ENCODE measurements at regions not wholly inside any gene's neighbourhood (a gene's known extent, or its start where the extent isn't known, plus 50 kb on each side); places are given as distances from the start of the nearest gene placed in this dataset.
"Not testable (repeated sequence)": the region's sequence is repeated elsewhere in the genome, so short reads cannot be mapped to it uniquely, and the experiment has no call there.

DNA sequence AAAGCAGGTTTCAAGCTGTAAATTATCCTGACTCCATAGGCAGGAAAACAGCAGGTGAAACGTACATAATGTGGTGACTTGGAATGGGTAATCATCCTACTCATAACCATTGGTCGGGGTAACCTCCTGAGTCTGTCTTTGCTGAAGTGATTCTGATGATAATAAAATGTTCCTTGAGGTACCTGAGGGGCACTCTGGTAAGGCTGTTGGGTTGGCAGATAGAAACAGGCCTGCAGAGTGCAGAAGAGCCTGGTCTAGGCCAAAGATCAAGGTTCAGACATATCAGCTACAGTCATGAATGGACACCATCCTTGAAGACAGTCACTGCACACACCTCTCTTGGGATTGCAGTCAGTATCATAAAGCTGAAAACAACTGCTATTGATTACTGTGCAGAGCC, 174.7 kb upstream of the RPL34 start:
- Histone ChIP-seq H3K9me3 (ENCODE audit: low read length) (no peaks in the 10 kb centered on the region), H3K36me3 (ENCODE audit: insufficient read depth, low read length) (no peaks in the 10 kb centered on the region), H3K9me2 (ENCODE audit: insufficient read depth, low read length) (no peaks in the 10 kb centered on the region), H3K4me3 (ENCODE audit: low read depth, low read length, poor library complexity, severe bottlenecking) (no peak overlapping the region), H4K20me1 (ENCODE audit: insufficient read depth, low read length) (no peaks in the 10 kb centered on the region), H3K79me2 (ENCODE audit: insufficient read depth, low read depth, low read length) (no peaks in the 10 kb centered on the region), H3K4me1 (ENCODE audit: insufficient read depth, low read length, poor library complexity, severe bottlenecking) (no peaks in the 10 kb centered on the region), H3K27ac (ENCODE audit: low read depth, low read length, poor library complexity, severe bottlenecking) (no peak overlapping the region), H2AFZ (ENCODE audit: low read length) (no peak overlapping the region), H3K4me2 (ENCODE audit: low read length) (no peak overlapping the region)
- DNase-seq (ENCODE audit: low spot score), result no peak
- intact Hi-C loops (cut with micrococcal nuclease; ENCODE audit: unreplicated experiment), result no loop called here
- no peak for TF ChIP-seq EZH2phosphoT487 (IDR thresholded peaks at IDR 0.05; ENCODE audit: borderline replicate concordance, low read depth, low read length)
- TF ChIP-seq, protein P1, sequence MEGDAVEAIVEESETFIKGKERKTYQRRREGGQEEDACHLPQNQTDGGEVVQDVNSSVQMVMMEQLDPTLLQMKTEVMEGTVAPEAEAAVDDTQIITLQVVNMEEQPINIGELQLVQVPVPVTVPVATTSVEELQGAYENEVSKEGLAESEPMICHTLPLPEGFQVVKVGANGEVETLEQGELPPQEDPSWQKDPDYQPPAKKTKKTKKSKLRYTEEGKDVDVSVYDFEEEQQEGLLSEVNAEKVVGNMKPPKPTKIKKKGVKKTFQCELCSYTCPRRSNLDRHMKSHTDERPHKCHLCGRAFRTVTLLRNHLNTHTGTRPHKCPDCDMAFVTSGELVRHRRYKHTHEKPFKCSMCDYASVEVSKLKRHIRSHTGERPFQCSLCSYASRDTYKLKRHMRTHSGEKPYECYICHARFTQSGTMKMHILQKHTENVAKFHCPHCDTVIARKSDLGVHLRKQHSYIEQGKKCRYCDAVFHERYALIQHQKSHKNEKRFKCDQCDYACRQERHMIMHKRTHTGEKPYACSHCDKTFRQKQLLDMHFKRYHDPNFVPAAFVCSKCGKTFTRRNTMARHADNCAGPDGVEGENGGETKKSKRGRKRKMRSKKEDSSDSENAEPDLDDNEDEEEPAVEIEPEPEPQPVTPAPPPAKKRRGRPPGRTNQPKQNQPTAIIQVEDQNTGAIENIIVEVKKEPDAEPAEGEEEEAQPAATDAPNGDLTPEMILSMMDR (conservative IDR thresholded peaks at IDR 0.05; ENCODE audit: low read length), result no peak
- CTCF ChIA-PET (ENCODE audit: unreplicated experiment), result no interaction called here
- POLR2A ChIA-PET, result no interaction called here
- no TSS peak for BruUV-seq (replicated peaks)

DNA sequence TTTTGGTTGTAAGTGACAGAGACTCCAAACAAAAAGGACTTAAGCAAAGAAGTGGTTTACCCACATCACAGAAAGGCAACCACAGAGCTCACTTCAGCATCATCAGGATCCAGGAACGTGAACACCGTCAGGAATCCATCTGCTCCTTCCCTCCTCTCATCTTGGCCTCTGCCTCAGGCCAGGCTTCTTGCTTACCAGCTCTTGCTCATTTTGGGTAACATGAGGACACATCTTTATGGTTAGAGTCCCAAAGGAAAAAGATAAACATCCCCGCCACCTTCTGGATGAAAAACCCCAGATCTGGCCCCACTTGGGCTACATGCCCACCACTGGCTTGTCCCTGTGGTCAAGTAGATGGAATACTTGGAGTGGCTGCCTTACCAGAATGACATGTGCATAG, 176.8 kb upstream of the RPL34 start:
- no peak overlapping the region for H3K27ac ChIP-seq (ENCODE audit: low read depth, low read length, poor library complexity, severe bottlenecking)
- no peaks in the 10 kb centered on the region for H3K36me3 ChIP-seq (ENCODE audit: insufficient read depth, low read length)
- H2AFZ ChIP-seq (ENCODE audit: low read length), result no peak overlapping the region
- TF ChIP-seq EZH2phosphoT487 (IDR thresholded peaks at IDR 0.05; ENCODE audit: borderline replicate concordance, low read depth, low read length), result no peak
- TF ChIP-seq, protein P1 (conservative IDR thresholded peaks at IDR 0.05; ENCODE audit: low read length), result no peak
- no peaks in the 10 kb centered on the region for H3K4me1 ChIP-seq (ENCODE audit: insufficient read depth, low read length, poor library complexity, severe bottlenecking)
- H3K4me3 ChIP-seq (ENCODE audit: low read depth, low read length, poor library complexity, severe bottlenecking), result no peak overlapping the region
- H4K20me1 ChIP-seq (ENCODE audit: insufficient read depth, low read length), result no peaks in the 10 kb centered on the region
- no TSS peak for BruUV-seq (replicated peaks)
- no peak overlapping the region for H3K4me2 ChIP-seq (ENCODE audit: low read length)
- no peaks in the 10 kb centered on the region for H3K79me2 ChIP-seq (ENCODE audit: insufficient read depth, low read depth, low read length)
- ChIA-PET CTCF (ENCODE audit: unreplicated experiment) (no interaction called here), POLR2A (interaction anchor here (0.6 kb wide), 1 partner anchor 76 kb away, joined by 4 read pairs; no protein-coding TSS in a partner anchor)
- H3K9me2 ChIP-seq (ENCODE audit: insufficient read depth, low read length), result no peaks in the 10 kb centered on the region
- intact Hi-C loops (cut with micrococcal nuclease; ENCODE audit: unreplicated experiment), result no loop called here
- no peaks in the 10 kb centered on the region for H3K9me3 ChIP-seq (ENCODE audit: low read length)
- no peak for DNase-seq (ENCODE audit: low spot score)

DNA sequence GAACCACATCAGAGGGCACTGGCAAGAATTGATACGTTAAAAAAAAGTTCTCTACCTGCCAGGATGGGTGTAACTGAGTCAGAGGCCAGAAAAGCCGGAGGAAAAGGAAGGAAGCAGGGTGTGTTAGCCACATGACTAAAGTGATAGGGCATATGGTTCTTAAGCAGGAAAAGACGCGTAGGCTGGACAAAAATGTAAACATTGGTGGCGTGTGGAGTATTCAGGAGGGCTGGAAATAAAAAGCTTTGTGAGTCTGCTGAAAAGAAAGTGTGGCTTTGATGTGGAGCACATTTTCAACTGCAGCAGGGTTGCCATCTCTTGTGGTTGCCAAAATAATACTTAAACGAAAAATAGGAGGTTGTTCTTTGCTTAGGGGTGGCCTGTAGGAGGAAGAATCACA, 186.5 kb upstream of the RPL34 start:
- no peaks in the 10 kb centered on the region for H3K36me3 ChIP-seq (ENCODE audit: insufficient read depth, low read length)
- ChIA-PET CTCF (ENCODE audit: unreplicated experiment) (no interaction called here), POLR2A (no interaction called here)
- intact Hi-C loops (cut with micrococcal nuclease; ENCODE audit: unreplicated experiment), result no loop called here
- BruUV-seq (replicated peaks), result no TSS peak
- no peak overlapping the region for H2AFZ ChIP-seq (ENCODE audit: low read length)
- H3K79me2 ChIP-seq (ENCODE audit: insufficient read depth, low read depth, low read length), result no peaks in the 10 kb centered on the region
- H3K27ac ChIP-seq (ENCODE audit: low read depth, low read length, poor library complexity, severe bottlenecking), result no peak overlapping the region
- H3K9me2 ChIP-seq (ENCODE audit: insufficient read depth, low read length), result no peaks in the 10 kb centered on the region
- DNase-seq (ENCODE audit: low spot score), result no peak
- H3K4me1 ChIP-seq (ENCODE audit: insufficient read depth, low read length, poor library complexity, severe bottlenecking), result no peaks in the 10 kb centered on the region
- H3K4me3 ChIP-seq (ENCODE audit: low read depth, low read length, poor library complexity, severe bottlenecking), result no peak overlapping the region
- no peak for TF ChIP-seq EZH2phosphoT487 (IDR thresholded peaks at IDR 0.05; ENCODE audit: borderline replicate concordance, low read depth, low read length)
- TF ChIP-seq, protein P1 (conservative IDR thresholded peaks at IDR 0.05; ENCODE audit: low read length), result no peak
- H3K4me2 ChIP-seq (ENCODE audit: low read length), result no peak overlapping the region
- H3K9me3 ChIP-seq (ENCODE audit: low read length), result no peaks in the 10 kb centered on the region
- no peaks in the 10 kb centered on the region for H4K20me1 ChIP-seq (ENCODE audit: insufficient read depth, low read length)

DNA sequence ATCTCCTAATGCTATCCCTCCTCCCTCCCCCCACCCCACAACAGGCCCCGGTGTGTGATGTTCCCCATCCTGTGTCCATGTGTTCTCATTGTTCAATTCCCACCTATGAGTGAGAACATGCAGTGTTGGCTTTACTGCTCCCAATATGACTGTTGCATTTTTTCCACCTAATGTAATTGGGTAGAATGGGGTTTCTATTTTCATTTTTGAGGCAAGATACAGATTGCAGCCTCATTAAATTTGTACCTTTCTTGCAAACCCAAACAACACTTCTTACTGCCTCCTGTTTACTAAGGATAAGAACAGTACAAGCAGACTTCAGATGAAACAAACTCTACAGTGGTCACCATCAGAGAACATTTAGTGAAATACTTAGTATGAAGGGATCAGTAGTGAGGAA, 187.0 kb upstream of the RPL34 start:
- POLR2A ChIA-PET; H3K79me2 ChIP-seq (ENCODE audit: insufficient read depth, low read depth, low read length); H3K9me3 ChIP-seq (ENCODE audit: low read length); H3K4me2 ChIP-seq (ENCODE audit: low read length); DNase-seq (ENCODE audit: low spot score); intact Hi-C loops (cut with micrococcal nuclease; ENCODE audit: unreplicated experiment); H3K27ac ChIP-seq (ENCODE audit: low read depth, low read length, poor library complexity, severe bottlenecking); H3K4me1 ChIP-seq (ENCODE audit: insufficient read depth, low read length, poor library complexity, severe bottlenecking); H2AFZ ChIP-seq (ENCODE audit: low read length); CTCF ChIA-PET (ENCODE audit: unreplicated experiment); H4K20me1 ChIP-seq (ENCODE audit: insufficient read depth, low read length); H3K36me3 ChIP-seq (ENCODE audit: insufficient read depth, low read length); H3K9me2 ChIP-seq (ENCODE audit: insufficient read depth, low read length); BruUV-seq (replicated peaks); H3K4me3 ChIP-seq (ENCODE audit: low read depth, low read length, poor library complexity, severe bottlenecking): not testable (repeated sequence)

Measured in OCI-LY7 (cell line).